HepG2 (cell line): ENCODE measurements at regions not wholly inside any gene's neighbourhood (a gene's known extent, or its start where the extent isn't known, plus 50 kb on each side); places are given as distances from the start of the nearest gene placed in this dataset.

Experiments
- CTCF ChIP-seq: sonication (generic); formaldehyde crosslinking; IDR thresholded peaks from 2 replicates; pipeline ENCODE4 v1.5.0; 2020; ENCODE audit warnings: mild to moderate bottlenecking, missing genetic modification reagents, moderate library complexity
- DRAP1 ChIP-seq: IDR thresholded peaks from 2 replicates; pipeline ENCODE4 v1.6.1; 2016; ENCODE audit warnings: missing genetic modification reagents, missing compliant biosample characterization
- HOXA3 ChIP-seq: sonication (generic); formaldehyde crosslinking; IDR thresholded peaks from 2 replicates; pipeline ENCODE4 v1.5.0; 2020; ENCODE audit warnings: missing genetic modification reagents
- IRF1 ChIP-seq: sonication (generic); formaldehyde crosslinking; IDR thresholded peaks from 2 replicates; pipeline ENCODE4 v1.4.0; 2020; ENCODE audit warnings: low read depth, mild to moderate bottlenecking, missing genetic modification reagents
- JUN ChIP-seq: sonication (generic); formaldehyde crosslinking; IDR thresholded peaks from 2 replicates; pipeline ENCODE4 v1.4.0; 2020; ENCODE audit warnings: mild to moderate bottlenecking, missing genetic modification reagents
- NAIF1 ChIP-seq: sonication (generic); formaldehyde crosslinking; IDR thresholded peaks from 2 replicates; pipeline ENCODE4 v1.5.0; 2020; ENCODE audit warnings: mild to moderate bottlenecking, missing genetic modification reagents, borderline replicate concordance
- NFE2L1 ChIP-seq: sonication (generic); formaldehyde crosslinking; IDR thresholded peaks from 2 replicates; pipeline ENCODE4 v1.4.0; 2020; ENCODE audit warnings: missing genetic modification reagents, mild to moderate bottlenecking, borderline replicate concordance
- POLR2A ChIP-seq, 2 experiments: IDR thresholded peaks; 2 replicates each; pipeline ENCODE4 v1.6.1; 2011; ENCODE audit warnings: low read depth in 2 of 2, low read length in 2 of 2, mild to moderate bottlenecking in 1 of 2, moderate library complexity in 1 of 2; ENCODE audit not compliant: insufficient read depth in 1 of 2
- PRDM4 ChIP-seq: sonication (generic); formaldehyde crosslinking; IDR thresholded peaks from 2 replicates; pipeline ENCODE4 v1.9.0; 2021; ENCODE audit warnings: missing genetic modification reagents, borderline replicate concordance
- RAD21 ChIP-seq: fragments of 450-650 bp; formaldehyde crosslinking; IDR thresholded peaks from 2 replicates; pipeline ENCODE4 v1.5.0; 2020; ENCODE audit warnings: mild to moderate bottlenecking
- TARDBP ChIP-seq: sonication (generic); formaldehyde crosslinking; IDR thresholded peaks from 2 replicates; pipeline ENCODE4 v1.8.0; 2022; ENCODE audit warnings: mild to moderate bottlenecking, missing genetic modification reagents
- TBX3 ChIP-seq: fragments of 450-650 bp; IDR thresholded peaks from 2 replicates; pipeline ENCODE4 v1.6.1; 2017; ENCODE audit warnings: antibody characterized with exemption, mild to moderate bottlenecking, inconsistent platforms, borderline replicate concordance
- ZBTB7A ChIP-seq: sonication (generic); formaldehyde crosslinking; IDR thresholded peaks from 2 replicates; pipeline ENCODE4 v1.8.0; 2022; ENCODE audit warnings: mild to moderate bottlenecking, missing genetic modification reagents

GRCh38 chr15:93948726-93949125 is 282.6 kb upstream of the MCTP2 start:
- TF ChIP-seq CTCF (CRISPR knock-in tag) = no peak
- TF ChIP-seq HOXA3 (CRISPR knock-in tag) = no peak
- no peak for TF ChIP-seq TARDBP (CRISPR knock-in tag)
- no peak for TF ChIP-seq NFE2L1 (CRISPR knock-in tag)
- TF ChIP-seq ZBTB7A (CRISPR knock-in tag) = no peak
- no peak for TF ChIP-seq POLR2A (IDR thresholded peaks at IDR 0.05; ENCODE audit: insufficient read depth in 1 of 2, low read depth in 2 of 2, low read length in 2 of 2)
- TF ChIP-seq PRDM4 (CRISPR knock-in tag) = no peak
- TF ChIP-seq IRF1 (CRISPR knock-in tag) = no peak
- TF ChIP-seq JUN (CRISPR knock-in tag) = no peak
- no peak for TF ChIP-seq TBX3
- TF ChIP-seq RAD21 = no peak
- no peak for TF ChIP-seq NAIF1
- no peak for TF ChIP-seq DRAP1 (CRISPR knock-in tag)
